NCI-H146 (cell line): ENCODE measurements at regions not wholly inside any gene's neighbourhood (a gene's known extent, or its start where the extent isn't known, plus 50 kb on each side); places are given as distances from the start of the nearest gene placed in this dataset.
"Not testable (repeated sequence)": the region's sequence is repeated elsewhere in the genome, so short reads cannot be mapped to it uniquely, and the experiment has no call there.

Source experiments
- DNase-seq: peaks from one replicate; lab custom pipeline; 2025; lab: John Stamatoyannopoulos, UW

- DNase-seq: no peak
Measured at GRCh38 chrX:77003530-77003929, 443.7 kb upstream of the FGF16 start.

- DNase-seq: no peak
Measured at GRCh38 chrX:77003956-77004355, 443.2 kb upstream of the FGF16 start.

GRCh38 chrX:77009691-77010090 lies 437.5 kb upstream of the FGF16 start:
- DNase-seq: no peak

GRCh38 chrX:77014377-77015372 lies 432.5 kb upstream of the FGF16 start:
- peak; percentile 77 for DNase-seq

GRCh38 chrX:77017093-77017492 lies 430.1 kb upstream of the FGF16 start:
- DNase-seq: no peak

- peak; percentile 24 for DNase-seq
Measured at GRCh38 chrX:77046180-77046810, 400.9 kb upstream of the FGF16 start.

- no peak for DNase-seq
Measured at GRCh38 chrX:77060572-77060971, 386.6 kb upstream of the FGF16 start.

- no peak for DNase-seq
Measured at GRCh38 chrX:77061022-77061421, 386.2 kb upstream of the FGF16 start.

GRCh38 chrX:77061545-77061944 lies 385.6 kb upstream of the FGF16 start:
- no peak for DNase-seq

- no peak for DNase-seq
Measured at GRCh38 chrX:77065896-77066295, 381.3 kb upstream of the FGF16 start.

- no peak for DNase-seq
Measured at GRCh38 chrX:77070202-77070918, 376.8 kb upstream of the FGF16 start.

- DNase-seq: no peak
Measured at GRCh38 chrX:77076896-77077295, 370.3 kb upstream of the FGF16 start.

- DNase-seq: not testable (repeated sequence)
Measured at GRCh38 chrX:77081237-77081636, 366.0 kb upstream of the FGF16 start.

GRCh38 chrX:77085372-77085771 lies 361.8 kb upstream of the FGF16 start:
- no peak for DNase-seq

- no peak for DNase-seq
Measured at GRCh38 chrX:77087529-77088169, 359.5 kb upstream of the FGF16 start.

- DNase-seq: no peak
Measured at GRCh38 chrX:77088233-77088632, 359.0 kb upstream of the FGF16 start.

- no peak for DNase-seq
Measured at GRCh38 chrX:77114501-77114900, 332.7 kb upstream of the FGF16 start.

- DNase-seq: no peak
Measured at GRCh38 chrX:77118686-77119085, 328.5 kb upstream of the FGF16 start.

GRCh38 chrX:77119706-77120105 lies 327.5 kb upstream of the FGF16 start:
- DNase-seq: no peak

- not testable (repeated sequence) for DNase-seq
Measured at GRCh38 chrX:77123917-77124316, 323.3 kb upstream of the FGF16 start.

- not testable (repeated sequence) for DNase-seq
Measured at GRCh38 chrX:77127571-77127970, 319.6 kb upstream of the FGF16 start.

- DNase-seq: no peak
Measured at GRCh38 chrX:77143907-77144306, 303.3 kb upstream of the FGF16 start.
